Effector memory CD4-positive, alpha-beta T cell (primary cell): ENCODE measurements at regions not wholly inside any gene's neighbourhood (a gene's known extent, or its start where the extent isn't known, plus 50 kb on each side); places are given as distances from the start of the nearest gene placed in this dataset.

ENCODE experiments used
- DNase-seq, 3 donors: peaks; one replicate each; pipeline ENCODE4 v3.0.0-alpha.2; 2020
- H3K27ac ChIP-seq: 2 replicates; pipeline ENCODE4 v1.7.0; 2013; ENCODE audit warnings: mild to moderate bottlenecking, low read length, moderate library complexity; ENCODE audit not compliant: insufficient read depth, poor library complexity, severe bottlenecking
- H3K27me3 ChIP-seq: replicated peaks from 2 replicates; pipeline ENCODE4 v1.7.0; 2013; ENCODE audit warnings: mild to moderate bottlenecking, low read length; ENCODE audit not compliant: insufficient read depth, control insufficient read depth, poor library complexity, severe bottlenecking
- H3K36me3 ChIP-seq: 2 replicates; pipeline ENCODE4 v1.7.0; 2013; ENCODE audit warnings: mild to moderate bottlenecking, low read length, moderate library complexity; ENCODE audit not compliant: control insufficient read depth, insufficient read depth
- H3K4me1 ChIP-seq: 2 replicates; pipeline ENCODE4 v1.7.0; 2013; ENCODE audit warnings: low read length, mild to moderate bottlenecking; ENCODE audit not compliant: control insufficient read depth, insufficient read depth, poor library complexity, severe bottlenecking
- H3K4me3 ChIP-seq: 2 replicates; pipeline ENCODE4 v1.7.0; 2013; ENCODE audit warnings: low read length, low read depth, mild to moderate bottlenecking; ENCODE audit not compliant: insufficient read depth, poor library complexity, severe bottlenecking
- H3K9me3 ChIP-seq: 2 replicates; pipeline ENCODE4 v1.7.0; 2013; ENCODE audit warnings: mild to moderate bottlenecking, low read length, moderate library complexity; ENCODE audit not compliant: control insufficient read depth

- DNase-seq, result no peak
- H3K9me3 ChIP-seq, result no peaks in the 10 kb centered on the region
- H3K27me3 ChIP-seq, result no peaks in the 10 kb centered on the region
These were observed 273.5 kb downstream of the PIK3C3 start for GRCh38 chr18:42228581-42228980.

DNA sequence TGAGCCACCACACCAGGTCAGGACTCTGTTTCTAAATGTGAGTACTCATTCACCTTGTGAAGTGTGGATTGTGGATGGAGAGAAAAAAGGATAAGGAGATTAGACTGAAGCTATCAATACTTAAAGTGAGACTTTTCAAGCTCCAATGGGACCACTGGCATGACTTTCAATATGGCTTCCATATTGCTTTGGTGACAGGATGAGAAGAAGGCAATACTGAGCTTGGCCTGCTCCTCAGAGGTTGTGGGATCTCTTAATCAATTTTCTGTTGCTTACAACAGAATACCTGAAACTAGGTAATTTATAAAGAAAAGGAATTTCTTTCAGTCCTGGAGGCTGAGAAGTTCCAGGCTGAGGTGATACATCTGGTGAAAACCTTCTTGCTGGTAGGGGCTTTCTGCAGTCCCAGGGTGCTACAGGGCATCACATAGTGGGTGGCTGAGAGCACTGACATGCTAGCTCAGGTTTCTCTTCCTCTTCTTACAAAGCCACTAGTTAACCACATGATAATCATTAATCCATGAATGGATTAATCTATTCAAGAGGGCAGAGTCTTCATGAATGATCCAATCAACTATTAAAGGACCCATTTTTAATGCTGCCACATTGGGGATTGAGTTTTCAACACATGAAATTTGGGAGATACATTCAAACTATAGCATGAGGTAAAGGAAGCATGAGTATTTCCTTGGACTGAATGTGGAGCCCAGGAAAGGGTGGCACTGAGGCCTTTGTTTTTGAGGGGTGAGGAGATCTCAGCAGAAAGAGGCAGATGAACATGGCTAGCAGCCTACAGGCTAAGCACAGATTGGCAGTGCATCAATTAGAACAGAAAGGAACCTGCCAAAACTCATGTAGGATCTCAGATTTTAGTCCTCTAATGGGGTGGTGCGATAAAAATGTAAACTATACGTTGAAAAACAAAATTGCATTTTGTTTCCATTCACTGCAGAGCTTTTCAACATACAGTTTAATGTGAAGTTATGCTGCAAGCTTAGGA is 274.5 kb downstream of the PIK3C3 start:
- DNase-seq, result no peak

More at GRCh38 chr18:42228581-42228980, 273.5 kb downstream of the PIK3C3 start:
- Histone ChIP-seq H3K4me3 (no peak overlapping the region), H3K27ac (no peak overlapping the region), H3K4me1 (no peaks in the 10 kb centered on the region), H3K36me3 (no peaks in the 10 kb centered on the region)

GRCh38 chr18:42230636-42231035 is 275.6 kb downstream of the PIK3C3 start:
- DNase-seq, result no peak
- no peaks in the 10 kb centered on the region for H3K36me3 ChIP-seq
- no peaks in the 10 kb centered on the region for H3K9me3 ChIP-seq
- no peaks in the 10 kb centered on the region for H3K27me3 ChIP-seq
- H3K4me3 ChIP-seq, result no peak overlapping the region
- H3K4me1 ChIP-seq, result no peaks in the 10 kb centered on the region
- H3K27ac ChIP-seq, result no peak overlapping the region

More for the DNA sequence above, 274.5 kb downstream of the PIK3C3 start:
- Histone ChIP-seq H3K27me3 (no peaks in the 10 kb centered on the region), H3K27ac (no peak overlapping the region), H3K4me3 (no peak overlapping the region), H3K36me3 (no peaks in the 10 kb centered on the region), H3K9me3 (no peaks in the 10 kb centered on the region), H3K4me1 (no peaks in the 10 kb centered on the region)

- no peak overlapping the region for H3K4me3 ChIP-seq
- H3K36me3 ChIP-seq, result no peaks in the 10 kb centered on the region
- H3K27ac ChIP-seq, result no peak overlapping the region
- H3K27me3 ChIP-seq, result no peaks in the 10 kb centered on the region
- H3K9me3 ChIP-seq, result no peaks in the 10 kb centered on the region
- DNase-seq, result no peak
- no peaks in the 10 kb centered on the region for H3K4me1 ChIP-seq
These were observed 276.2 kb downstream of the PIK3C3 start for GRCh38 chr18:42231284-42231683.

GRCh38 chr18:42231796-42232195 is 276.8 kb downstream of the PIK3C3 start:
- Histone ChIP-seq H3K36me3 (no peaks in the 10 kb centered on the region), H3K4me3 (no peak overlapping the region), H3K27ac (no peak overlapping the region), H3K9me3 (no peaks in the 10 kb centered on the region), H3K4me1 (no peaks in the 10 kb centered on the region), H3K27me3 (no peaks in the 10 kb centered on the region)
- DNase-seq, result no peak

GRCh38 chr18:42233908-42234307 is 278.9 kb downstream of the PIK3C3 start:
- no peaks in the 10 kb centered on the region for H3K4me1 ChIP-seq

GRCh38 chr18:42242758-42243157 is 287.7 kb downstream of the PIK3C3 start:
- Histone ChIP-seq H3K4me3 (no peak overlapping the region), H3K27ac (no peak overlapping the region), H3K27me3 (no peaks in the 10 kb centered on the region), H3K9me3 (no peaks in the 10 kb centered on the region), H3K4me1 (no peaks in the 10 kb centered on the region), H3K36me3 (no peaks in the 10 kb centered on the region)
- DNase-seq, result no peak

More at GRCh38 chr18:42233908-42234307, 278.9 kb downstream of the PIK3C3 start:
- H3K9me3 ChIP-seq, result no peaks in the 10 kb centered on the region
- no peaks in the 10 kb centered on the region for H3K27me3 ChIP-seq
- no peak overlapping the region for H3K27ac ChIP-seq
- no peak for DNase-seq
- no peaks in the 10 kb centered on the region for H3K36me3 ChIP-seq
- no peak overlapping the region for H3K4me3 ChIP-seq

- Histone ChIP-seq H3K27ac (no peak overlapping the region), H3K27me3 (no peaks in the 10 kb centered on the region), H3K4me1 (no peaks in the 10 kb centered on the region), H3K36me3 (no peaks in the 10 kb centered on the region), H3K4me3 (no peak overlapping the region), H3K9me3 (no peaks in the 10 kb centered on the region)
- no peak for DNase-seq
These were observed 290.1 kb downstream of the PIK3C3 start for GRCh38 chr18:42245137-42245536.

GRCh38 chr18:42255908-42256765 is 301.1 kb downstream of the PIK3C3 start:
- no peak overlapping the region for H3K4me3 ChIP-seq
- no peaks in the 10 kb centered on the region for H3K9me3 ChIP-seq
- no peak for DNase-seq
- no peaks in the 10 kb centered on the region for H3K36me3 ChIP-seq
- H3K4me1 ChIP-seq, result no peaks in the 10 kb centered on the region
- no peak overlapping the region for H3K27ac ChIP-seq
- H3K27me3 ChIP-seq, result no peaks in the 10 kb centered on the region
